ENCODE measurements at regions not wholly inside any gene's neighbourhood (a gene's known extent, or its start where the extent isn't known, plus 50 kb on each side); places are given as distances from the start of the nearest gene placed in this dataset.
A peak's percentile ranks its signal among the peaks of the same experiment; 100 is the strongest.

DNA sequence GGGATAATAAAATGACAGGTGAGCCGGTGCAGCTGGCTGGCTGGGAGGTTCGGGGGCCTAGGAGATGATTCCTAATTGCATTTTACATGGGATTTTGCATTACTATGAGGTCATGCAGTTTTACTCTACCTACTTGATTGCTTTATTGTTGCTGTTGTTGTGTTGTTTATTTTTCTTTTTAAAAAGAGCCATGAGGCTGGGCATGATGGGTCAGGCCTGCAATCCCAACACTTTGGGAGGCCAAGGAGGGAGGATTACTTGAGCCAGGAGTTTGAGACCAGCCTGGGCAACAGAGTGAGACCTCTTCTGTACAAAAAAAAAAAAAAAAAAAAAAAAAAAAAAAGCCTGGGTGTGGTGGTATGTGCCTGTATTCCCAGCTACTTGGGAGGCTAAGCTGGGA, 104.8 kb downstream of the GJA1 start:
- TF ChIP-seq, protein P1, sequence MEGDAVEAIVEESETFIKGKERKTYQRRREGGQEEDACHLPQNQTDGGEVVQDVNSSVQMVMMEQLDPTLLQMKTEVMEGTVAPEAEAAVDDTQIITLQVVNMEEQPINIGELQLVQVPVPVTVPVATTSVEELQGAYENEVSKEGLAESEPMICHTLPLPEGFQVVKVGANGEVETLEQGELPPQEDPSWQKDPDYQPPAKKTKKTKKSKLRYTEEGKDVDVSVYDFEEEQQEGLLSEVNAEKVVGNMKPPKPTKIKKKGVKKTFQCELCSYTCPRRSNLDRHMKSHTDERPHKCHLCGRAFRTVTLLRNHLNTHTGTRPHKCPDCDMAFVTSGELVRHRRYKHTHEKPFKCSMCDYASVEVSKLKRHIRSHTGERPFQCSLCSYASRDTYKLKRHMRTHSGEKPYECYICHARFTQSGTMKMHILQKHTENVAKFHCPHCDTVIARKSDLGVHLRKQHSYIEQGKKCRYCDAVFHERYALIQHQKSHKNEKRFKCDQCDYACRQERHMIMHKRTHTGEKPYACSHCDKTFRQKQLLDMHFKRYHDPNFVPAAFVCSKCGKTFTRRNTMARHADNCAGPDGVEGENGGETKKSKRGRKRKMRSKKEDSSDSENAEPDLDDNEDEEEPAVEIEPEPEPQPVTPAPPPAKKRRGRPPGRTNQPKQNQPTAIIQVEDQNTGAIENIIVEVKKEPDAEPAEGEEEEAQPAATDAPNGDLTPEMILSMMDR (IDR thresholded peaks at IDR 0.05) = no peak
- TF ChIP-seq POLR2AphosphoS5 (IDR thresholded peaks at IDR 0.05; ENCODE audit: insufficient read depth in 1 of 2, low read depth in 1 of 2) (no peak), POLR2A (IDR thresholded peaks at IDR 0.05) (no peak)
- Histone ChIP-seq H3K36me3 (no peaks in the 10 kb centered on the region), H3K27me3 (no peaks in the 10 kb centered on the region), H3K4me1 (peaks cover 9% of the 10 kb centered on the region), H3K27ac (no peak overlapping the region), H3K4me3 (no peak overlapping the region), H3K9me3 (no peaks in the 10 kb centered on the region)
- intact Hi-C loops (cut with DNase I) = no loop called here
- DNase-seq (ENCODE audit: extremely low spot score in 2 of 2) = no peak

DNA sequence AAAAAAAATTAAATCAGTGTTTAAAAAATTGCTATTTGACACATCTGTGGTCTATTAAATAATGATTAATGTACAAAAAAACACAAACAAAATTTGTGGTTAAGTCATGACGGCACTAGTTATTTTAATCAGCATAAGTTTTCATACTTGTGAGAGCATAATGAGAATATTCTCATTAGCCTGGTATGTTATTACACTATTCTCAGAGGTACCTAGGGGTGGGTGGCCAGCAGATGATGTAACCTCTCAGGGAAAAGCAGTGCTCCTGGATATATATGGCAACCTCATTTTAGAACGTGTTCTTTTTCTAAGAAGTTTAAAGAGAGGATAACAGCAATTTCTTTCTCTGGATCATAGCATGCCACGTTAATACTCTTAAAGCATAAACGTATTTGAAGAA, 109.2 kb downstream of the GJA1 start:
- Histone ChIP-seq H3K36me3 (no peaks in the 10 kb centered on the region), H3K9me3 (no peaks in the 10 kb centered on the region), H3K4me3 (no peak overlapping the region), H3K4me1 (peaks cover 10% of the 10 kb centered on the region), H3K27me3 (no peaks in the 10 kb centered on the region), H3K27ac (no peak overlapping the region)
- intact Hi-C loops (cut with DNase I) = no loop called here
- TF ChIP-seq POLR2A (IDR thresholded peaks at IDR 0.05) (no peak), POLR2AphosphoS5 (IDR thresholded peaks at IDR 0.05; ENCODE audit: insufficient read depth in 1 of 2, low read depth in 1 of 2) (no peak)
- TF ChIP-seq, protein P1 (IDR thresholded peaks at IDR 0.05) = no peak
- no peak for DNase-seq (ENCODE audit: extremely low spot score in 2 of 2)

DNA sequence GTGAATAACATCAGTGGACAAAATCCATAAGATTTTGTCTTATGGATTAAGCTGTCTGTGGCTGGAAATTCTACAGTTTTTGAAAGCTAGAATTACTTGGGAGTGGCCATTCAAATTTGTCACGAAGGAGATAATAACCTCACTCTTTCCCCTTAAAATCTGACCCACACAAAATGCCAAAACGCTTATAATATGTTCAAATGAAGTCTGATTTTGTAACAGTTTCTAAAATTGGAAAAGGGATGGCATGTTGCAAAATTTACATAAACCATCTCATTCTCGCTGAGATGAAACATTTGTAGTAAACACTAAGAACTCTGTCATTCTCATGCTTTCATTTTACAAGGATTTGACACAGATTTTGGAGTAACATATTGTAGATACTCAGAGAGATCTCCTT, 112.7 kb downstream of the GJA1 start:
- H3K27me3 ChIP-seq = no peaks in the 10 kb centered on the region
- H3K27ac ChIP-seq = peak overlapping the region; percentile 51
- intact Hi-C loops (cut with DNase I) = no loop called here
- H3K36me3 ChIP-seq = no peaks in the 10 kb centered on the region
- DNase-seq (ENCODE audit: extremely low spot score in 2 of 2) = no peak
- no peaks in the 10 kb centered on the region for H3K9me3 ChIP-seq
- TF ChIP-seq, protein P1 (IDR thresholded peaks at IDR 0.05) = no peak
- TF ChIP-seq POLR2AphosphoS5 (IDR thresholded peaks at IDR 0.05; ENCODE audit: insufficient read depth in 1 of 2, low read depth in 1 of 2) (peak in 1 of 2 donors; percentile 26), POLR2A (IDR thresholded peaks at IDR 0.05) (no peak)
- peaks cover 12% of the 10 kb centered on the region for H3K4me1 ChIP-seq
- H3K4me3 ChIP-seq = no peak overlapping the region

DNA sequence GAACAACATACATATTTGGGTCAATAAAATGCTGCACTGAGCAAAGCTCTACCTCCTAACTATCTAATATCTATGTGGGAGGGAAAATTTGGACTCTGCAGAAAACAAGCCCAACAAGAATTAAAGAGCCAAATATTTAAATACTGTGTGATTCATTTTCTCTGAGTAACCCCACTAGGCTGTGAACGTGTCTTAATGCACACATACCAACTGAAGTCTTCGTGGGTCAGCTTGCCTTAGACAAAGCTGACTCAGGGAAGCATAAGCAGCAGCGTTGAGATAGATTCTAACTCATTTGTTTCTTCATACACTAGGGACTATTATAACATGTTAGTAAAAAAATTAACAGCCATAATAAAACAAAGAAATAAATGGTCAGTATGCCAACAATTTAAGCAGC, 114.3 kb downstream of the GJA1 start:
- intact Hi-C loops (cut with DNase I) = no loop called here
- H3K4me3 ChIP-seq = no peak overlapping the region
- TF ChIP-seq, protein P1 (IDR thresholded peaks at IDR 0.05) = no peak
- no peak for TF ChIP-seq POLR2AphosphoS5 (IDR thresholded peaks at IDR 0.05; ENCODE audit: insufficient read depth in 1 of 2, low read depth in 1 of 2)
- no peak for TF ChIP-seq POLR2A (IDR thresholded peaks at IDR 0.05)
- no peaks in the 10 kb centered on the region for H3K36me3 ChIP-seq
- DNase-seq (ENCODE audit: extremely low spot score in 2 of 2) = no peak
- no peaks in the 10 kb centered on the region for H3K9me3 ChIP-seq
- no peaks in the 10 kb centered on the region for H3K27me3 ChIP-seq
- H3K4me1 ChIP-seq = peaks cover 12% of the 10 kb centered on the region
- H3K27ac ChIP-seq = peak overlapping the region; percentile 28

DNA sequence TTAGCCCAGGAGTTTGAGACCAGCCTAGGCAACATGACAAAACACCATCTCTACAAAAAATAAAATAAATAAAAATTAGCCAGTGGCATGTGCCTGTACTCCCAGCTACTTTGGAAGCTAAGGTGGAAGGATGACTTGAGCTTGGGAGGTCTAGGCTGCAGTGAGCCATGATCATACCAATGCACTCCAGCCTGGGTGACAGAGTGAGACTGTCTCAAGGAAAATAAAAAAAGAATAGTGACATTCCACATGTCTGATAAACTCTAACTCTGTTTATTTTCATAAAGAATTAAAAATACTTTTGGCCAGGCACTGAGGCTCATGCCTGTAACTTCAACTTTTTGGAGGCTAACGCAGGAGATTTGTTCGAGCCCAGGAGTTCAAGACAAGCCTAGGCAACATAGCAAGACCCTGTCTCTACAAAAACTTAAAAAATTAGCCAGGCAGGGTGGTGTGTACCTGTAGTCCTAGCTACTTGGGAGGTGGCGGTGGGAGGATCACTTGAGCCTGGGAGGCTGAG, 115.1 kb downstream of the GJA1 start:
- Histone ChIP-seq H3K4me3 (no peak overlapping the region), H3K9me3 (no peaks in the 10 kb centered on the region), H3K36me3 (no peaks in the 10 kb centered on the region), H3K27me3 (no peaks in the 10 kb centered on the region), H3K4me1 (peaks cover 12% of the 10 kb centered on the region), H3K27ac (peak overlapping the region; percentile 28)
- no peak for DNase-seq (ENCODE audit: extremely low spot score in 2 of 2)
- TF ChIP-seq POLR2A (IDR thresholded peaks at IDR 0.05) (no peak), POLR2AphosphoS5 (IDR thresholded peaks at IDR 0.05; ENCODE audit: insufficient read depth in 1 of 2, low read depth in 1 of 2) (no peak)
- TF ChIP-seq, protein P1 (IDR thresholded peaks at IDR 0.05) = no peak
- intact Hi-C loops (cut with DNase I) = no loop called here

All from vagina (tissue), 2 donors.